Sciatic nerve (tissue), 2 donors: ENCODE measurements at regions not wholly inside any gene's neighbourhood (a gene's known extent, or its start where the extent isn't known, plus 50 kb on each side); places are given as distances from the start of the nearest gene placed in this dataset.
"Not testable (repeated sequence)": the region's sequence is repeated elsewhere in the genome, so short reads cannot be mapped to it uniquely, and the experiment has no call there.

Experiments used
- ATAC-seq: fragments of 200-7000 bp; cut with Tn5 transposase; one replicate; pipeline ENCODE4 v1.9.1; 2020; ENCODE audit warnings: mild to moderate bottlenecking, moderate library complexity
- DNase-seq: peaks from one replicate; pipeline ENCODE4 v3.0.0-alpha.2; 2020; ENCODE audit warnings: low spot score
- intact Hi-C: fragments of 100-400 bp; cut with DNase I; formaldehyde crosslinking; loops from one replicate; pipeline ENCODE4 v1.14.2; 2022
- donor health status: DM: no; HTN: no; CAD: no.
- donor health status: DM: no; HTN: no; CAD: no.

- ATAC-seq, result no peak
- intact Hi-C loops, result no loop called here
- no peak for DNase-seq
Observed at GRCh38 chr11:29063630-29064361, 953.0 kb downstream of the KCNA4 start.

GRCh38 chr11:29061452-29061851 is 953.3 kb downstream of the METTL15 start:
- ATAC-seq, result no peak
- intact Hi-C loops, result no loop called here
- DNase-seq, result no peak

- DNase-seq, intact Hi-C loops, ATAC-seq: not testable (repeated sequence)
Observed at GRCh38 chr11:29056487-29056886, 948.3 kb downstream of the METTL15 start.

- DNase-seq, result no peak
- intact Hi-C loops, result no loop called here
- ATAC-seq, result no peak
Observed at GRCh38 chr11:29051935-29052334, 943.7 kb downstream of the METTL15 start.

- ATAC-seq, DNase-seq, intact Hi-C loops: not testable (repeated sequence)
Observed at GRCh38 chr11:29050962-29051361, 942.8 kb downstream of the METTL15 start.

- DNase-seq (no peak), ATAC-seq (no peak)
- intact Hi-C loops, result no loop called here
Observed at GRCh38 chr11:29040489-29040888, 932.3 kb downstream of the METTL15 start.

GRCh38 chr11:29032384-29033149 is 924.4 kb downstream of the METTL15 start:
- intact Hi-C loops, result no loop called here
- no peak for ATAC-seq
- DNase-seq, result no peak

- DNase-seq (no peak), ATAC-seq (no peak)
- intact Hi-C loops, result no loop called here
Observed at GRCh38 chr11:29029452-29029851, 921.3 kb downstream of the METTL15 start.

- no peak for ATAC-seq
- no peak for DNase-seq
- intact Hi-C loops, result no loop called here
Observed at GRCh38 chr11:29027436-29027835, 919.2 kb downstream of the METTL15 start.

- no peak for ATAC-seq
- DNase-seq, result no peak
- intact Hi-C loops, result no loop called here
Observed at GRCh38 chr11:29026286-29026685, 918.1 kb downstream of the METTL15 start.

GRCh38 chr11:29025001-29025400 is 916.8 kb downstream of the METTL15 start:
- no peak for DNase-seq
- intact Hi-C loops, result no loop called here
- ATAC-seq, result no peak

- intact Hi-C loops, result no loop called here
- no peak for ATAC-seq
- no peak for DNase-seq
Observed at GRCh38 chr11:29024386-29024785, 916.2 kb downstream of the METTL15 start.

GRCh38 chr11:29023761-29024160 is 915.6 kb downstream of the METTL15 start:
- ATAC-seq (no peak), DNase-seq (no peak)
- intact Hi-C loops, result no loop called here

GRCh38 chr11:29022676-29023075 is 914.5 kb downstream of the METTL15 start:
- DNase-seq (no peak), ATAC-seq (no peak)

GRCh38 chr11:29019960-29020683 is 911.9 kb downstream of the METTL15 start:
- intact Hi-C loops, result no loop called here
- ATAC-seq, result no peak
- no peak for DNase-seq

More at GRCh38 chr11:29022676-29023075, 914.5 kb downstream of the METTL15 start:
- intact Hi-C loops, result no loop called here

GRCh38 chr11:29018631-29019030 is 910.4 kb downstream of the METTL15 start:
- intact Hi-C loops, result no loop called here
- ATAC-seq, result no peak
- no peak for DNase-seq

- DNase-seq, result no peak
- intact Hi-C loops, result no loop called here
- no peak for ATAC-seq
Observed at GRCh38 chr11:29017941-29018340, 909.8 kb downstream of the METTL15 start.

GRCh38 chr11:29012507-29012906 is 904.3 kb downstream of the METTL15 start:
- intact Hi-C loops, result no loop called here
- no peak for ATAC-seq
- DNase-seq, result no peak

- ATAC-seq, result no peak
- intact Hi-C loops, result no loop called here
- DNase-seq, result no peak
Observed at GRCh38 chr11:29009426-29009825, 901.2 kb downstream of the METTL15 start.

GRCh38 chr11:29008481-29008880 is 900.3 kb downstream of the METTL15 start:
- no peak for ATAC-seq
- intact Hi-C loops, result no loop called here
- DNase-seq, result no peak
